Fibroblast of pulmonary artery (primary cell): ENCODE measurements at regions not wholly inside any gene's neighbourhood (a gene's known extent, or its start where the extent isn't known, plus 50 kb on each side); places are given as distances from the start of the nearest gene placed in this dataset.
"Not testable (repeated sequence)": the region's sequence is repeated elsewhere in the genome, so short reads cannot be mapped to it uniquely, and the experiment has no call there.

Experiments used
- DNase-seq: peaks from one replicate; pipeline ENCODE4 v3.0.0-alpha.2; 2010; ENCODE audit warnings: low read depth
- H3K4me3 ChIP-seq: replicated peaks from 2 replicates; pipeline ENCODE4 v1.5.1; 2011; ENCODE audit warnings: low read depth, mild to moderate bottlenecking, control low read depth, low read length, moderate library complexity
- CTCF ChIP-seq: IDR thresholded peaks from 2 replicates; pipeline ENCODE4 v1.5.1; 2011; ENCODE audit warnings: mild to moderate bottlenecking, control low read depth, low read length, inconsistent platforms; ENCODE audit errors: missing control alignments

GRCh38 chr4:28279249-28279648 is 1418.6 kb downstream of the STIM2 start:
- no peak overlapping the region for H3K4me3 ChIP-seq
- DNase-seq, result no peak
- no peak for TF ChIP-seq CTCF

- not testable (repeated sequence) for H3K4me3 ChIP-seq, DNase-seq
Observed at GRCh38 chr4:28286266-28286665, 1425.6 kb downstream of the STIM2 start.

- peak; percentile 95 for DNase-seq
Observed at GRCh38 chr4:28287831-28288233, 1427.2 kb downstream of the STIM2 start.

GRCh38 chr4:28296239-28296638 is 1435.6 kb downstream of the STIM2 start:
- no peak overlapping the region for H3K4me3 ChIP-seq
- no peak for DNase-seq
- no peak for TF ChIP-seq CTCF

More at GRCh38 chr4:28287831-28288233, 1427.2 kb downstream of the STIM2 start:
- TF ChIP-seq CTCF, result no peak
- no peak overlapping the region for H3K4me3 ChIP-seq

- no peak for DNase-seq
- no peak for TF ChIP-seq CTCF
- H3K4me3 ChIP-seq, result no peak overlapping the region
Observed at GRCh38 chr4:28310926-28311325, 1450.3 kb downstream of the STIM2 start.

- not testable (repeated sequence) for DNase-seq, H3K4me3 ChIP-seq
Observed at GRCh38 chr4:28312497-28312896, 1451.9 kb downstream of the STIM2 start.

GRCh38 chr4:28313729-28314713 is 1453.4 kb downstream of the STIM2 start:
- no peak for DNase-seq
- H3K4me3 ChIP-seq, result no peak overlapping the region
- TF ChIP-seq CTCF, result no peak

- no peak overlapping the region for H3K4me3 ChIP-seq
- no peak for DNase-seq
- no peak for TF ChIP-seq CTCF
Observed at GRCh38 chr4:28317221-28317620, 1456.6 kb downstream of the STIM2 start.
